Activated B cell treated with CpG ODN at 0.5 μM for 24 hours (primary cell): ENCODE measurements at regions not wholly inside any gene's neighbourhood (a gene's known extent, or its start where the extent isn't known, plus 50 kb on each side); places are given as distances from the start of the nearest gene placed in this dataset.

Experiments
- ATAC-seq: fragments of 200-7000 bp; cut with Tn5 transposase; one replicate; pipeline ENCODE4 v1.10.0; 2021; ENCODE audit warnings: low read depth, mild to moderate bottlenecking, moderate library complexity
- CTCF ChIA-PET: fragments of 350-600 bp; sonication (Branson Sonifier 250); formaldehyde crosslinking; loops from one replicate; lab custom pipeline; 2021; ENCODE audit warnings: antibody characterized with exemption; lab: Charles Lee
- POLR2A ChIA-PET: fragments of 350-600 bp; sonication (Branson Sonifier 250); formaldehyde crosslinking; loops from one replicate; lab custom pipeline; 2021; ENCODE audit warnings: antibody characterized with exemption; lab: Charles Lee
- DNase-seq: peaks from one replicate; pipeline ENCODE4 v3.0.0; 2022
- H3K27ac Mint-ChIP-seq: one replicate; pipeline ENCODE4 v1.8.0; 2020; ENCODE audit warnings: mixed read lengths
- H3K27me3 Mint-ChIP-seq: one replicate; pipeline ENCODE4 v1.8.0; 2021; ENCODE audit warnings: mixed read lengths
- H3K36me3 Mint-ChIP-seq: one replicate; pipeline ENCODE4 v1.8.0; 2021; ENCODE audit warnings: low read depth, mixed read lengths
- H3K4me1 Mint-ChIP-seq: one replicate; pipeline ENCODE4 v1.8.0; 2021; ENCODE audit warnings: mixed read lengths
- H3K4me3 Mint-ChIP-seq: one replicate; pipeline ENCODE4 v1.8.0; 2020; ENCODE audit warnings: mild to moderate bottlenecking, mixed read lengths
- H3K9me3 Mint-ChIP-seq: one replicate; pipeline ENCODE4 v1.8.0; 2020; ENCODE audit warnings: mixed read lengths
- CTCF ChIP-seq: fragments of 200-600 bp; IDR thresholded peaks from one replicate; pipeline ENCODE4 v1.8.0; 2022; ENCODE audit warnings: antibody characterized with exemption, mild to moderate bottlenecking
- intact Hi-C: fragments of 100-400 bp; cut with micrococcal nuclease; formaldehyde crosslinking; loops from one replicate; pipeline ENCODE4 v1.15.1; 2024

- DNase-seq, result no peak
- H3K9me3 Mint-ChIP-seq, result no peaks in the 10 kb centered on the region
- no peak overlapping the region for H3K4me3 Mint-ChIP-seq
- intact Hi-C loops, result no loop called here
- H3K27me3 Mint-ChIP-seq, result no peaks in the 10 kb centered on the region
- ATAC-seq, result no peak
- no peaks in the 10 kb centered on the region for H3K4me1 Mint-ChIP-seq
- H3K36me3 Mint-ChIP-seq, result no peaks in the 10 kb centered on the region
- POLR2A ChIA-PET, result no interaction called here
- no peak overlapping the region for H3K27ac Mint-ChIP-seq
- CTCF ChIA-PET, result no interaction called here
- TF ChIP-seq CTCF, result no peak
Observed at GRCh38 chr5:93273176-93273575, 307.8 kb downstream of the NR2F1-AS1 start.

GRCh38 chr5:93272108-93272507 is 308.9 kb downstream of the NR2F1-AS1 start:
- ChIA-PET CTCF (no interaction called here), POLR2A (no interaction called here)
- Mint-ChIP-seq H3K4me3 (no peak overlapping the region), H3K27me3 (no peaks in the 10 kb centered on the region), H3K9me3 (no peaks in the 10 kb centered on the region), H3K4me1 (no peaks in the 10 kb centered on the region), H3K27ac (no peak overlapping the region), H3K36me3 (no peaks in the 10 kb centered on the region)
- intact Hi-C loops, result no loop called here
- ATAC-seq, result no peak
- no peak for DNase-seq
- no peak for TF ChIP-seq CTCF

- Mint-ChIP-seq H3K27ac (no peak overlapping the region), H3K27me3 (no peaks in the 10 kb centered on the region), H3K4me3 (no peak overlapping the region), H3K9me3 (no peaks in the 10 kb centered on the region), H3K4me1 (no peaks in the 10 kb centered on the region), H3K36me3 (no peaks in the 10 kb centered on the region)
- ChIA-PET CTCF (no interaction called here), POLR2A (no interaction called here)
- no peak for TF ChIP-seq CTCF
- DNase-seq (no peak), ATAC-seq (no peak)
- intact Hi-C loops, result no loop called here
Observed at GRCh38 chr5:93267736-93268135, 313.3 kb downstream of the NR2F1-AS1 start.

GRCh38 chr5:93267276-93267675 is 313.7 kb downstream of the NR2F1-AS1 start:
- Mint-ChIP-seq H3K4me1 (no peaks in the 10 kb centered on the region), H3K36me3 (no peaks in the 10 kb centered on the region), H3K9me3 (no peaks in the 10 kb centered on the region), H3K4me3 (no peak overlapping the region), H3K27me3 (no peaks in the 10 kb centered on the region), H3K27ac (no peak overlapping the region)
- DNase-seq (no peak), ATAC-seq (no peak)
- ChIA-PET POLR2A (no interaction called here), CTCF (no interaction called here)
- TF ChIP-seq CTCF, result no peak
- intact Hi-C loops, result no loop called here

- intact Hi-C loops, result no loop called here
- ATAC-seq (no peak), DNase-seq (no peak)
- ChIA-PET CTCF (no interaction called here), POLR2A (no interaction called here)
- Mint-ChIP-seq H3K27me3 (no peaks in the 10 kb centered on the region), H3K36me3 (no peaks in the 10 kb centered on the region), H3K4me3 (no peak overlapping the region), H3K27ac (no peak overlapping the region), H3K4me1 (no peaks in the 10 kb centered on the region), H3K9me3 (no peaks in the 10 kb centered on the region)
- TF ChIP-seq CTCF, result no peak
Observed at GRCh38 chr5:93257616-93258015, 323.4 kb downstream of the NR2F1-AS1 start.
